Fibroblast of lung (primary cell): ENCODE measurements at regions not wholly inside any gene's neighbourhood (a gene's known extent, or its start where the extent isn't known, plus 50 kb on each side); places are given as distances from the start of the nearest gene placed in this dataset.

Experiments used
- EZH2 ChIP-seq: IDR thresholded peaks from 2 replicates; pipeline ENCODE4 v1.5.1; 2012; ENCODE audit warnings: low read length, control low read depth, mild to moderate bottlenecking; ENCODE audit errors: missing control alignments
- TF ChIP-seq, protein P1 (sequence below), 2 donors: IDR thresholded peaks in 1 of 2; conservative IDR thresholded peaks in 1 of 2; 1 replicate in 1 of 2; 2 replicates in 1 of 2; pipeline ENCODE4 v1.5.1; 2011 to 2012; ENCODE audit warnings: low read length in 2 of 2, control low read depth in 1 of 2, inconsistent platforms in 1 of 2, low read depth in 1 of 2, mild to moderate bottlenecking in 1 of 2

DNA sequence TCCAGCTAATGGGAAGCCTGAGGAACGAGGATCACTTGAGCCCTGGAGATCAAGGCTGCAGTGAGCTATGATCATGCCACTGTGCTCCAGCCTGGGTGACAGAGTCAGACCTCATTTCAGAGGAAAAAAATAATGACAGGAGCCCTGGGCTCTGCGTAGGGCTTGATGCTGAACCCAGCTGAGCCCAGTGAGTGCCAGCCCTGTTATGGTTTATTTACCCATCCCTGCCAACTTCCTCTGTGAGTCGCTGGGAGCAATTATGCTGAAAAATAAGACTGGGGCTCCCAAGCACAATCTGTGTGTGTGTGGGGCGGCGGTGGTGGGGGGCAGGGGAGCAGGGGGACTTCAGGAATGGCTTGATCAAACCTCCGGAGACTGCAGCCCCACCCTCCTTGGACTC lies 75.9 kb upstream of the PMEPA1 start:
- TF ChIP-seq, protein P1, sequence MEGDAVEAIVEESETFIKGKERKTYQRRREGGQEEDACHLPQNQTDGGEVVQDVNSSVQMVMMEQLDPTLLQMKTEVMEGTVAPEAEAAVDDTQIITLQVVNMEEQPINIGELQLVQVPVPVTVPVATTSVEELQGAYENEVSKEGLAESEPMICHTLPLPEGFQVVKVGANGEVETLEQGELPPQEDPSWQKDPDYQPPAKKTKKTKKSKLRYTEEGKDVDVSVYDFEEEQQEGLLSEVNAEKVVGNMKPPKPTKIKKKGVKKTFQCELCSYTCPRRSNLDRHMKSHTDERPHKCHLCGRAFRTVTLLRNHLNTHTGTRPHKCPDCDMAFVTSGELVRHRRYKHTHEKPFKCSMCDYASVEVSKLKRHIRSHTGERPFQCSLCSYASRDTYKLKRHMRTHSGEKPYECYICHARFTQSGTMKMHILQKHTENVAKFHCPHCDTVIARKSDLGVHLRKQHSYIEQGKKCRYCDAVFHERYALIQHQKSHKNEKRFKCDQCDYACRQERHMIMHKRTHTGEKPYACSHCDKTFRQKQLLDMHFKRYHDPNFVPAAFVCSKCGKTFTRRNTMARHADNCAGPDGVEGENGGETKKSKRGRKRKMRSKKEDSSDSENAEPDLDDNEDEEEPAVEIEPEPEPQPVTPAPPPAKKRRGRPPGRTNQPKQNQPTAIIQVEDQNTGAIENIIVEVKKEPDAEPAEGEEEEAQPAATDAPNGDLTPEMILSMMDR (conservative IDR thresholded peaks at IDR 0.05 in 1 of 2, IDR thresholded peaks at IDR 0.05 in 1 of 2; ENCODE audit: low read depth in 1 of 2, low read length in 2 of 2): no peak
- no peak for TF ChIP-seq EZH2
